HCT116 (cell line): ENCODE measurements at regions not wholly inside any gene's neighbourhood (a gene's known extent, or its start where the extent isn't known, plus 50 kb on each side); places are given as distances from the start of the nearest gene placed in this dataset.

ENCODE experiments used
- ATAC-seq: fragments of 200-7000 bp; cut with Tn5 transposase; 2 replicates; pipeline ENCODE4 v1.9.1; 2020; ENCODE audit warnings: mild to moderate bottlenecking, moderate library complexity
- BruUV-seq: library from RNA; stranded (reverse); fragments of 400-500 nt; replicated peaks from 2 replicates; lab custom pipeline; 2021; lab: Mats Ljungman, UMichigan
- CTCF ChIA-PET: fragments of 300-600 bp; sonication (Branson Sonifier 250); formaldehyde crosslinking; loops from one replicate; lab custom pipeline; 2021; ENCODE audit warnings: antibody characterized with exemption; lab: Charles Lee
- POLR2A ChIA-PET: fragments of 300-600, 350-600 bp; sonication (Branson Sonifier 250); formaldehyde crosslinking; loops from one replicate; lab custom pipeline; 2021; ENCODE audit warnings: antibody characterized with exemption; lab: Charles Lee
- RAD21 ChIA-PET, 2 experiments: fragments of 300-600 bp; sonication (Branson Sonifier 250); formaldehyde crosslinking; loops; one replicate each; lab custom pipeline; 2023; ENCODE audit warnings: low total read pairs in 2 of 2; ENCODE audit not compliant: uncharacterized antibody in 2 of 2, unreplicated experiment in 2 of 2, low non-redundant PET in 1 of 2; lab: Charles Lee
- DNase-seq: peaks from one replicate; pipeline ENCODE4 v3.0.0-alpha.2; 2010; ENCODE audit warnings: low read depth, low spot score
- H2AFZ ChIP-seq: fragments of 200-600 bp; shearing (Covaris generic), sonication (generic); 2 replicates; pipeline ENCODE4 v1.6.1; 2017; ENCODE audit warnings: low read depth, mixed run types, mixed read lengths, antibody characterized with exemption, low read length; ENCODE audit not compliant: poor library complexity, severe bottlenecking
- H3K27ac ChIP-seq: 2 replicates; pipeline ENCODE4 v1.5.1; 2012; ENCODE audit warnings: low read depth, low read length
- H3K27me3 ChIP-seq: fragments of 200-600 bp; sonication (generic); 2 replicates; pipeline ENCODE4 v1.6.1; 2016; ENCODE audit warnings: mixed run types, low read length, mixed read lengths; ENCODE audit not compliant: insufficient read depth
- H3K36me3 ChIP-seq, 2 experiments: fragments of 200-500 bp in 1 of 2; fragments of 200-600 bp in 1 of 2; sonication (Bioruptor generic) in 1 of 2; sonication (generic) in 1 of 2; 2 replicates each; pipeline versions ENCODE4 v1.5.1 to v1.6.1; 2014 to 2016; ENCODE audit warnings: low read length in 2 of 2, inconsistent platforms in 1 of 2, mixed read lengths in 1 of 2, mixed run types in 1 of 2; ENCODE audit not compliant: insufficient read depth in 2 of 2, control insufficient read depth in 1 of 2
- H3K4me1 ChIP-seq, 2 experiments: fragments of 200-600 bp in 1 of 2; sonication (generic) in 1 of 2; 2 replicates each; pipeline versions ENCODE4 v1.5.1 to v1.6.1; 2012 to 2017; ENCODE audit warnings: low read length in 2 of 2, inconsistent platforms in 1 of 2, mild to moderate bottlenecking in 1 of 2, mixed read lengths in 1 of 2, mixed run types in 1 of 2, moderate library complexity in 1 of 2; ENCODE audit not compliant: insufficient read depth in 2 of 2, control insufficient read depth in 1 of 2
- H3K4me2 ChIP-seq: fragments of 200-600 bp; sonication (generic); 2 replicates; pipeline ENCODE4 v1.6.1; 2017; ENCODE audit warnings: mixed run types, low read length, mixed read lengths
- H3K4me3 ChIP-seq, 2 experiments: fragments of 200-600 bp in 1 of 2; sonication (generic) in 1 of 2; replicated peaks in 1 of 2; 2 replicates each; pipeline ENCODE4 v1.5.1; 2011 to 2016; ENCODE audit warnings: low read length in 2 of 2, control low read depth in 1 of 2, low read depth in 1 of 2, mild to moderate bottlenecking in 1 of 2, mixed read lengths in 1 of 2, mixed run types in 1 of 2
- H3K79me2 ChIP-seq: fragments of 200-600 bp; sonication (generic); 2 replicates; pipeline ENCODE4 v1.6.1; 2017; ENCODE audit warnings: mild to moderate bottlenecking, mixed run types, low read length, moderate library complexity, mixed read lengths; ENCODE audit not compliant: insufficient read depth
- H3K9ac ChIP-seq: fragments of 200-600 bp; sonication (generic); 2 replicates; pipeline ENCODE4 v1.6.1; 2016; ENCODE audit warnings: low read length, mixed read lengths
- H3K9me2 ChIP-seq: fragments of 200-600 bp; sonication (generic), shearing (Covaris generic); 2 replicates; pipeline ENCODE4 v1.6.1; 2017; ENCODE audit warnings: mixed run types, mild to moderate bottlenecking, moderate library complexity; ENCODE audit not compliant: insufficient read depth
- H3K9me3 ChIP-seq, 2 experiments: fragments of 200-500 bp in 1 of 2; fragments of 200-600 bp in 1 of 2; sonication (Bioruptor generic) in 1 of 2; sonication (generic) in 1 of 2; 2 replicates each; pipeline ENCODE4 v1.6.1; 2014 to 2017; ENCODE audit warnings: low read length in 2 of 2, mixed read lengths in 2 of 2, inconsistent platforms in 1 of 2, low read depth in 1 of 2, mild to moderate bottlenecking in 1 of 2, mixed run types in 1 of 2, moderate library complexity in 1 of 2; ENCODE audit not compliant: control insufficient read depth in 1 of 2, insufficient read depth in 1 of 2
- H4K20me1 ChIP-seq: fragments of 200-600 bp; sonication (generic), shearing (Covaris generic); 2 replicates; pipeline ENCODE4 v1.6.1; 2017; ENCODE audit warnings: mixed run types, mild to moderate bottlenecking, moderate library complexity; ENCODE audit not compliant: insufficient read depth
- CBX3 ChIP-seq: IDR thresholded peaks from 2 replicates; pipeline ENCODE4 v1.6.1; 2012; ENCODE audit warnings: low read depth
- CEBPB ChIP-seq: IDR thresholded peaks from 2 replicates; pipeline ENCODE4 v1.6.1; 2012; ENCODE audit warnings: low read depth
- EGR1 ChIP-seq: IDR thresholded peaks from 2 replicates; pipeline ENCODE4 v1.6.1; 2012; ENCODE audit warnings: low read depth
- EZH2 ChIP-seq: fragments of 200-600 bp; sonication (generic); IDR thresholded peaks from 2 replicates; pipeline ENCODE4 v1.6.1; 2017; ENCODE audit warnings: antibody characterized with exemption, mixed run types
- JUND ChIP-seq: IDR thresholded peaks from 2 replicates; pipeline ENCODE4 v1.6.1; 2012
- SP1 ChIP-seq: IDR thresholded peaks from 2 replicates; pipeline ENCODE4 v1.6.1; 2012; ENCODE audit warnings: low read depth
- SRF ChIP-seq: IDR thresholded peaks from 2 replicates; pipeline ENCODE4 v1.6.1; 2012; ENCODE audit warnings: low read depth
- ZNF274 ChIP-seq: fragments of 200-500 bp; sonication (Bioruptor generic); IDR thresholded peaks from 2 replicates; pipeline ENCODE4 v1.6.1; 2014; ENCODE audit warnings: mild to moderate bottlenecking, low read depth, low read length, inconsistent platforms
- intact Hi-C: fragments of 100-400 bp; cut with micrococcal nuclease; formaldehyde crosslinking; loops from 2 replicates; pipeline ENCODE4 v1.10.0; 2022
- TF ChIP-seq, protein P1 (sequence below): IDR thresholded peaks from 2 replicates; pipeline ENCODE4 v1.6.1; 2012
- TF ChIP-seq, protein P2 (sequence below): IDR thresholded peaks from 2 replicates; pipeline ENCODE4 v1.6.1; 2012; ENCODE audit warnings: low read depth

DNA sequence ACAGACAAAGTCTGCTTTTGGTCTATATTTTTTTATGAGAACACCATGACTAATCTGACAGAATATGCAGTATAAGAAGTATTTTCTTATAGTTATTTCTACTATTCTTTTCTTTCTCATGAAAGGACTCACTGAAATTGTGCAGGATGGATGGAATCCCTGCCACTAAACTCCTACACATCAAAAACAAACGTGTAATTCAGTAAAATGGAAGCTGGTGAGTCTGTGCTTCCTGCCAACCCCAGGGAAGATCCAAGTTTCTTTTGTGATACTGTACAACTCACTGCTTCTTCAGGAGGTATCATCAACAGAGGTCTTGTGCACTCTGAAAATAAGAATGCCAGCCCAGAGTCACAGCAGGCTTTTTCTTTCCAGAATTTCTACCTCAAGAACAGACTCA lies 241.2 kb downstream of the MRPL39 start:
- ATAC-seq, result no peak
- no TSS peak for BruUV-seq

More for the DNA sequence above, 241.2 kb downstream of the MRPL39 start:
- POLR2A ChIA-PET, result no interaction called here
- DNase-seq, result no peak
- Histone ChIP-seq H3K9me3 (peaks cover 0 to 12% of the 10 kb centered on the region in 2 experiments; a peak in 3 of 4 replicates), H3K27me3 (no peaks in the 10 kb centered on the region), H3K4me2 (no peak overlapping the region), H3K27ac (no peak overlapping the region), H3K9ac (no peak overlapping the region), H3K4me3 (no peak overlapping the region), H3K4me1 (no peaks in the 10 kb centered on the region), H4K20me1 (no peaks in the 10 kb centered on the region), H2AFZ (no peak overlapping the region)
- CTCF ChIA-PET, result no interaction called here
- intact Hi-C loops, result no loop called here
- RAD21 ChIA-PET, result no interaction called here
- TF ChIP-seq CBX3 (no peak), JUND (no peak), SP1 (no peak), ZNF274 (no peak), EZH2 (no peak), SRF (no peak), CEBPB (no peak), EGR1 (no peak)
- TF ChIP-seq, protein P1, sequence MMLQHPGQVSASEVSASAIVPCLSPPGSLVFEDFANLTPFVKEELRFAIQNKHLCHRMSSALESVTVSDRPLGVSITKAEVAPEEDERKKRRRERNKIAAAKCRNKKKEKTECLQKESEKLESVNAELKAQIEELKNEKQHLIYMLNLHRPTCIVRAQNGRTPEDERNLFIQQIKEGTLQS, result no peak
- TF ChIP-seq, protein P2, sequence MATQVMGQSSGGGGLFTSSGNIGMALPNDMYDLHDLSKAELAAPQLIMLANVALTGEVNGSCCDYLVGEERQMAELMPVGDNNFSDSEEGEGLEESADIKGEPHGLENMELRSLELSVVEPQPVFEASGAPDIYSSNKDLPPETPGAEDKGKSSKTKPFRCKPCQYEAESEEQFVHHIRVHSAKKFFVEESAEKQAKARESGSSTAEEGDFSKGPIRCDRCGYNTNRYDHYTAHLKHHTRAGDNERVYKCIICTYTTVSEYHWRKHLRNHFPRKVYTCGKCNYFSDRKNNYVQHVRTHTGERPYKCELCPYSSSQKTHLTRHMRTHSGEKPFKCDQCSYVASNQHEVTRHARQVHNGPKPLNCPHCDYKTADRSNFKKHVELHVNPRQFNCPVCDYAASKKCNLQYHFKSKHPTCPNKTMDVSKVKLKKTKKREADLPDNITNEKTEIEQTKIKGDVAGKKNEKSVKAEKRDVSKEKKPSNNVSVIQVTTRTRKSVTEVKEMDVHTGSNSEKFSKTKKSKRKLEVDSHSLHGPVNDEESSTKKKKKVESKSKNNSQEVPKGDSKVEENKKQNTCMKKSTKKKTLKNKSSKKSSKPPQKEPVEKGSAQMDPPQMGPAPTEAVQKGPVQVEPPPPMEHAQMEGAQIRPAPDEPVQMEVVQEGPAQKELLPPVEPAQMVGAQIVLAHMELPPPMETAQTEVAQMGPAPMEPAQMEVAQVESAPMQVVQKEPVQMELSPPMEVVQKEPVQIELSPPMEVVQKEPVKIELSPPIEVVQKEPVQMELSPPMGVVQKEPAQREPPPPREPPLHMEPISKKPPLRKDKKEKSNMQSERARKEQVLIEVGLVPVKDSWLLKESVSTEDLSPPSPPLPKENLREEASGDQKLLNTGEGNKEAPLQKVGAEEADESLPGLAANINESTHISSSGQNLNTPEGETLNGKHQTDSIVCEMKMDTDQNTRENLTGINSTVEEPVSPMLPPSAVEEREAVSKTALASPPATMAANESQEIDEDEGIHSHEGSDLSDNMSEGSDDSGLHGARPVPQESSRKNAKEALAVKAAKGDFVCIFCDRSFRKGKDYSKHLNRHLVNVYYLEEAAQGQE, result no peak
- TF ChIP-seq, all 23 proteins: peak for 0
- Histone ChIP-seq H3K36me3 (no peaks in the 10 kb centered on the region), H3K79me2 (no peaks in the 10 kb centered on the region), H3K9me2 (no peaks in the 10 kb centered on the region)
